B cell (primary cell): ENCODE measurements at regions not wholly inside any gene's neighbourhood (a gene's known extent, or its start where the extent isn't known, plus 50 kb on each side); places are given as distances from the start of the nearest gene placed in this dataset.

Experiments used
- ATAC-seq: fragments of 200-7000 bp; cut with Tn5 transposase; one replicate; pipeline ENCODE4 v1.10.0; 2021; ENCODE audit warnings: low read depth, mild to moderate bottlenecking, moderate number of reproducible peaks, moderate library complexity
- CTCF ChIA-PET: fragments of 350-600 bp; sonication (Branson Sonifier 250); formaldehyde crosslinking; loops from one replicate; lab custom pipeline; 2021; ENCODE audit warnings: antibody characterized with exemption, inconsistent platforms; lab: Charles Lee
- POLR2A ChIA-PET: fragments of 350-600 bp; sonication (Branson Sonifier 250); formaldehyde crosslinking; loops from one replicate; lab custom pipeline; 2021; ENCODE audit warnings: antibody characterized with exemption; lab: Charles Lee
- DNase-seq: peaks from one replicate; pipeline ENCODE4 v3.0.0; 2013
- H2AFZ ChIP-seq: 2 replicates; pipeline ENCODE4 v1.6.1; 2012; ENCODE audit warnings: mild to moderate bottlenecking, low read depth, low read length; ENCODE audit not compliant: insufficient read depth, poor library complexity, severe bottlenecking
- H3K27ac ChIP-seq, 2 donors: 1 replicate in 1 of 2; 2 replicates in 1 of 2; pipeline ENCODE4 v1.5.1; 2012 to 2013; ENCODE audit warnings: low read length in 2 of 2, mild to moderate bottlenecking in 2 of 2, moderate library complexity in 1 of 2
- H3K27me3 ChIP-seq, 4 experiments: fragments of 200-600 bp in 1 of 4; sonication (generic) in 1 of 4; replicated peaks in 1 of 4; 1 replicate in 2 of 4; 2 replicates in 2 of 4; pipeline versions ENCODE4 v1.6.1 to v1.7.0; 2013 to 2016; ENCODE audit warnings: low read length in 3 of 4, mild to moderate bottlenecking in 2 of 4, mixed read lengths in 1 of 4, moderate library complexity in 1 of 4; ENCODE audit not compliant: insufficient read depth in 4 of 4, control insufficient read depth in 3 of 4; ENCODE audit errors: control extremely low read depth in 1 of 4
- H3K36me3 ChIP-seq, 2 experiments: replicated peaks in 1 of 2; 1 replicate in 1 of 2; 2 replicates in 1 of 2; pipeline versions ENCODE4 v1.6.1 to v1.7.1; 2013; ENCODE audit warnings: low read length in 1 of 2; ENCODE audit not compliant: insufficient read depth in 2 of 2, control insufficient read depth in 1 of 2; ENCODE audit errors: control extremely low read depth in 1 of 2, extremely low read depth in 1 of 2
- H3K4me1 ChIP-seq, 2 donors: fragments of 200-600 bp in 1 of 2; sonication (generic) in 1 of 2; 1 replicate in 1 of 2; 2 replicates in 1 of 2; pipeline versions ENCODE4 v1.5.1 to v1.6.1; 2013 to 2017; ENCODE audit warnings: low read length in 2 of 2; ENCODE audit not compliant: control insufficient read depth in 2 of 2, insufficient read depth in 2 of 2
- H3K4me2 ChIP-seq: replicated peaks from 2 replicates; pipeline ENCODE3; 2012; ENCODE audit warnings: mild to moderate bottlenecking, low read depth, low read length; ENCODE audit not compliant: poor library complexity, severe bottlenecking
- H3K4me3 ChIP-seq, 5 experiments: fragments of 200-600 bp in 1 of 5; sonication (generic) in 1 of 5; 1 replicate in 3 of 5; 2 replicates in 2 of 5; pipeline versions ENCODE4 v1.5.1 to v1.7.0; 2011 to 2016; ENCODE audit warnings: low read length in 4 of 5, mild to moderate bottlenecking in 4 of 5, low read depth in 2 of 5, control low read depth in 1 of 5, moderate library complexity in 1 of 5; ENCODE audit not compliant: insufficient read depth in 1 of 5; ENCODE audit errors: control extremely low read depth in 1 of 5, extremely low read depth in 1 of 5
- H3K79me2 ChIP-seq: fragments of 200-600 bp; sonication (generic); one replicate; pipeline ENCODE4 v1.6.0; 2016; ENCODE audit warnings: low read length; ENCODE audit not compliant: control insufficient read depth, insufficient read depth
- H3K9ac ChIP-seq: fragments of 200-600 bp; sonication (generic); 2 replicates; pipeline ENCODE4 v1.6.1; 2017; ENCODE audit warnings: mild to moderate bottlenecking, low read length, moderate library complexity
- H3K9me3 ChIP-seq, 3 donors: one replicate each; pipeline versions ENCODE4 v1.6.1 to v1.7.1; 2013; ENCODE audit warnings: low read length in 2 of 3; ENCODE audit not compliant: control insufficient read depth in 2 of 3, insufficient read depth in 1 of 3; ENCODE audit errors: control extremely low read depth in 1 of 3
- H4K20me1 ChIP-seq: 2 replicates; pipeline ENCODE4 v1.6.0; 2012; ENCODE audit warnings: mild to moderate bottlenecking, low read length; ENCODE audit not compliant: insufficient read depth, control insufficient read depth, poor library complexity, severe bottlenecking
- H3K27ac Mint-ChIP-seq: one replicate; pipeline ENCODE4 v1.8.0; 2021; ENCODE audit warnings: mixed read lengths
- H3K27me3 Mint-ChIP-seq: one replicate; pipeline ENCODE4 v1.8.0; 2021; ENCODE audit warnings: mixed read lengths
- H3K4me1 Mint-ChIP-seq: one replicate; pipeline ENCODE4 v1.8.0; 2021; ENCODE audit warnings: mixed read lengths
- H3K4me3 Mint-ChIP-seq: one replicate; pipeline ENCODE4 v1.8.0; 2021; ENCODE audit warnings: mixed read lengths
- H3K9me3 Mint-ChIP-seq: one replicate; pipeline ENCODE4 v1.8.0; 2022; ENCODE audit warnings: mixed read lengths; ENCODE audit not compliant: insufficient read depth
- CTCF ChIP-seq: fragments of 200-600 bp; IDR thresholded peaks from one replicate; pipeline ENCODE4 v1.8.0; 2022; ENCODE audit warnings: antibody characterized with exemption, mild to moderate bottlenecking
- EZH2 ChIP-seq: IDR thresholded peaks from 2 replicates; pipeline ENCODE4 v1.6.1; 2012; ENCODE audit warnings: borderline replicate concordance, low read depth, mild to moderate bottlenecking, moderate library complexity, low read length; ENCODE audit not compliant: insufficient read depth, poor library complexity, severe bottlenecking
- WGBS: methylation state at CpG from one replicate; pipeline ENCODE4 v1.1.5; 2013; ENCODE audit warnings: missing lambda C conversion rate; ENCODE audit not compliant: insufficient coverage; 5-methylcytosine and 5-hydroxymethylcytosine counted together
- intact Hi-C: fragments of 100-400 bp; cut with micrococcal nuclease; formaldehyde crosslinking; loops from one replicate; pipeline ENCODE4 v1.10.0; 2022

GRCh38 chr10:9554321-9554720, 1463.4 kb upstream of the CELF2 start:
- TF ChIP-seq EZH2 (no peak), CTCF (no peak)
- Mint-ChIP-seq H3K9me3 (peaks cover 8% of the 10 kb centered on the region), H3K4me3 (no peak overlapping the region), H3K27ac (no peak overlapping the region), H3K27me3 (no peaks in the 10 kb centered on the region), H3K4me1 (no peaks in the 10 kb centered on the region)
- Histone ChIP-seq H3K4me1 (no peaks in the 10 kb centered on the region), H3K79me2 (no peaks in the 10 kb centered on the region), H3K9ac (no peak overlapping the region), H3K27ac (no peak overlapping the region), H3K4me2 (no peak overlapping the region), H4K20me1 (no peaks in the 10 kb centered on the region), H3K27me3 (no peaks in the 10 kb centered on the region), H2AFZ (no peak overlapping the region), H3K9me3 (peaks cover 0 to 4% (median 0%) of the 10 kb centered on the region in 3 donors), H3K36me3 (no peaks in the 10 kb centered on the region), H3K4me3 (no peak overlapping the region)
- intact Hi-C loops: no loop called here
- ATAC-seq (no peak), DNase-seq (no peak)
- CTCF ChIA-PET: interaction anchor here (0.7 kb wide), 1 partner anchor 252 kb away, joined by 3 read pairs; no protein-coding TSS in a partner anchor
- POLR2A ChIA-PET: no interaction called here
- WGBS: 44% methylated on average over 1 of the region's 1 CpG

GRCh38 chr10:9560976-9561375, 1456.7 kb upstream of the CELF2 start:
- H3K9me3 ChIP-seq: no peaks in the 10 kb centered on the region
- H3K9ac ChIP-seq: no peak overlapping the region
- intact Hi-C loops: no loop called here
- H3K27me3 ChIP-seq: no peaks in the 10 kb centered on the region
- TF ChIP-seq CTCF (no peak), EZH2 (no peak)
- H3K4me3 Mint-ChIP-seq: no peak overlapping the region
- ChIA-PET CTCF (no interaction called here), POLR2A (no interaction called here)
- H3K9me3 Mint-ChIP-seq: no peaks in the 10 kb centered on the region
- no peak overlapping the region for H3K4me2 ChIP-seq
- H3K27ac Mint-ChIP-seq: no peak overlapping the region
- no peaks in the 10 kb centered on the region for H3K4me1 Mint-ChIP-seq
- no peaks in the 10 kb centered on the region for H3K79me2 ChIP-seq
- H4K20me1 ChIP-seq: no peaks in the 10 kb centered on the region
- no peak overlapping the region for H2AFZ ChIP-seq
- no peaks in the 10 kb centered on the region for H3K27me3 Mint-ChIP-seq
- 100% methylated on average over 1 of the region's 3 CpGs for WGBS
- ATAC-seq (no peak), DNase-seq (no peak)
- H3K4me3 ChIP-seq: no peak overlapping the region
- H3K27ac ChIP-seq: no peak overlapping the region
- H3K36me3 ChIP-seq: no peaks in the 10 kb centered on the region
- H3K4me1 ChIP-seq: no peaks in the 10 kb centered on the region
